ENCODE measurements at regions not wholly inside any gene's neighbourhood (a gene's known extent, or its start where the extent isn't known, plus 50 kb on each side); places are given as distances from the start of the nearest gene placed in this dataset.

DNA sequence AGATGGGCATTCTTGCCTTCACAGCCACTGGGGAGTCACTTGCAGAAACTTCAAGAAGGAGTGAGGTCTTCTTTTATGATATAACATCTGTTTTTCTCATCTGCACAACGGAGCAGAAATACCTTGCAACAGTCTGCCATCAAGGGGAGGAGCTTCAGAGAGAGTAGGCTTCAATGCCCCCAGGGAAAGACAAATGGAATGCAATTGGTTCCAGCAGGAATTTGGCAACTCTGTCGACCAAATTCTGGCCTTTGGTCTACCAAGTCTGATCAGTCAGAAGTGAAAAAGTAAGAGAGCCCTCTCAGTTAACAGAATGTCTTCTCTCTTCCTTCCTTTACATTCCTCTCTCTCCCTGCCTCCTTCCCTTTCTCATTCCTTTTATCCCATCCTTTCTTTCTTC, 229.3 kb downstream of the IDS start:
- no peak for TF ChIP-seq POLR2A (IDR thresholded peaks at IDR 0.05)
- TF ChIP-seq, protein P1, sequence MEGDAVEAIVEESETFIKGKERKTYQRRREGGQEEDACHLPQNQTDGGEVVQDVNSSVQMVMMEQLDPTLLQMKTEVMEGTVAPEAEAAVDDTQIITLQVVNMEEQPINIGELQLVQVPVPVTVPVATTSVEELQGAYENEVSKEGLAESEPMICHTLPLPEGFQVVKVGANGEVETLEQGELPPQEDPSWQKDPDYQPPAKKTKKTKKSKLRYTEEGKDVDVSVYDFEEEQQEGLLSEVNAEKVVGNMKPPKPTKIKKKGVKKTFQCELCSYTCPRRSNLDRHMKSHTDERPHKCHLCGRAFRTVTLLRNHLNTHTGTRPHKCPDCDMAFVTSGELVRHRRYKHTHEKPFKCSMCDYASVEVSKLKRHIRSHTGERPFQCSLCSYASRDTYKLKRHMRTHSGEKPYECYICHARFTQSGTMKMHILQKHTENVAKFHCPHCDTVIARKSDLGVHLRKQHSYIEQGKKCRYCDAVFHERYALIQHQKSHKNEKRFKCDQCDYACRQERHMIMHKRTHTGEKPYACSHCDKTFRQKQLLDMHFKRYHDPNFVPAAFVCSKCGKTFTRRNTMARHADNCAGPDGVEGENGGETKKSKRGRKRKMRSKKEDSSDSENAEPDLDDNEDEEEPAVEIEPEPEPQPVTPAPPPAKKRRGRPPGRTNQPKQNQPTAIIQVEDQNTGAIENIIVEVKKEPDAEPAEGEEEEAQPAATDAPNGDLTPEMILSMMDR (IDR thresholded peaks at IDR 0.05), result no peak

All from thyroid gland (tissue), 4 donors.